Stimulated activated CD4-positive, alpha-beta T cell treated with anti-CD3 and anti-CD28 coated beads, TNF-alpha, amount 100 ng/mL, for 1 hour (primary cell): ENCODE measurements at regions not wholly inside any gene's neighbourhood (a gene's known extent, or its start where the extent isn't known, plus 50 kb on each side); places are given as distances from the start of the nearest gene placed in this dataset.

Experiments used
- DNase-seq, 3 donors: peaks; one replicate each; pipeline ENCODE4 v3.0.0-alpha.2; 2020; ENCODE audit warnings: low read depth in 3 of 3, low spot score in 1 of 3

- no peak for DNase-seq
These were observed 973.6 kb upstream of the TENM4 start for GRCh38 chr11:80414181-80415165.

DNA sequence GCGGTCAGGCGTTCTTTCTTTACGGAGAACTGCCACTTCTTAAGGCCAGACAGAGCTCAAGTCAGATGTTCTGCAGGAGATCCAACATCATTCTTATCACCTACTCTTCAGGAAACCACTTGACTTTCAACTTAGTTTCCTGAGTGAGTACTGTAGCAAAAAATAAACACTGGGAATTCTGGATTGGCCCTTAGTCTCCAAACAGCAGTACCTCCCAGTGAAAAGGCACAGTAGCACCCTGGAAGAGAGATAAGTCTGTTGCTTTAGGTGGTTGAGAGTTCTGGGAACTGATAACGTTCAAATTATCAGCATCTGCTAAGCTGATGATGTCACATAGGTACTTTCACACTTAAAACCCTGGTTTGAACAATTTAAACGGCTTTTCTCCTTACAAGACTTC is 971.8 kb upstream of the TENM4 start:
- DNase-seq = no peak

GRCh38 chr11:80393210-80393609 is 952.4 kb upstream of the TENM4 start:
- DNase-seq = no peak

- DNase-seq = no peak
These were observed 949.7 kb upstream of the TENM4 start for GRCh38 chr11:80390505-80390904.

DNA sequence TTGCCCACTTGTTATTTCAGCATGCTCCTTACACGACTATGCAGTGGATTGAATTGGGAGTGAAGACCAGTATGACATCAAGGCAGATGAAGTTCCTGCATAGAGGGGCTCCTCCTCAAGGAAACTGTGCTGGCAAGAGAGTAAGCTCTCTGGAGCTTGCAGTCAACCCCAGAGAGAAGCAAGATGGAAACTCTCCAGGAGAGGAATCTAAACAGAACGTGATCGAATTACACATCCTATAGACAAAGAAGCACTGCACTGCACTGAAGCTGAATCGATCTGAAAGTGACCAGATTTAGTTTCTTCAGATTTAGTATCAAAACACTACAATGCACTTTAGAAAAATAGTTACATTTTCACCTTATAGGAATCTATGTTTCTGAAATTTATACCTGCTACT is 947.7 kb upstream of the TENM4 start:
- no peak for DNase-seq

DNA sequence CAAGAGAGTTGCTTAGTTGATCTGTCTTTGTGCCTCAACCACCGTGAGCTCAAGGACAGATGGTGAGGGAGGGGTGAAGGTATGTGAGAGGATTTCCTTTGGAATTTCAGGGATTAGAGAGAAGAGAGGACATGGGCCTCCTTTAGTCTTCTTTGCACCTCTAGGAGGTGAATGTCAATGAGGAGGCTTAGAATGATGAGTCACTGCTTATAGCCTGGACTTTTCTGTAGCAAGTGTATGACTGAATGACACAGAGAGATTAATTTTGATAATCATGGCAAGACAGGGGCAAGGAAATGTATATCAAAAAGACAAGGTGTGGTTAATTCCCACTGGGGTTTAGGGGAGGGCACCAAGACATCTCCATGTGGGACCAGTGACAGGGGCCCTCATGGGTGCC is 947.3 kb upstream of the TENM4 start:
- DNase-seq = no peak

GRCh38 chr11:80383655-80384054 is 942.8 kb upstream of the TENM4 start:
- no peak for DNase-seq

GRCh38 chr11:80379620-80380278 is 938.9 kb upstream of the TENM4 start:
- no peak for DNase-seq

DNA sequence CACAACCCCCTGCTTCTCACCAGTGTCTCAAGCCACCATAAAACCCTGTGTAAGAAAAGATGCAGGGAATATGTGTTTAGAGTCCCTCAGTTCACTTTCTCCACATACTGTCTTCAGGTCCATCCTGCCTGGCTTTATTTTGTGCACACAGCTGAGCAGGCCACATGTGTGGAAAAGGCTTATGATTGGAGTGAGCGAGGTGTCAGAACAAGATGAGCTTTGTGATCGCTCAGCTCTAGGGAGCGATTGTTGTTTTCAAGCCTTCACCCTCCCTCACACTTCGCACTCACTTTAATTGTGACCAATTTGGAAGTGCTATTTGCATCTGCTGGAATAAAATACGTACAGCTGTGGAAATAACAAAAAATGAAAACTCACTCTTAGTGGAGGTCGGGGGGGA is 931.1 kb upstream of the TENM4 start:
- DNase-seq = no peak

GRCh38 chr11:80365980-80366379 is 925.1 kb upstream of the TENM4 start:
- no peak for DNase-seq

DNA sequence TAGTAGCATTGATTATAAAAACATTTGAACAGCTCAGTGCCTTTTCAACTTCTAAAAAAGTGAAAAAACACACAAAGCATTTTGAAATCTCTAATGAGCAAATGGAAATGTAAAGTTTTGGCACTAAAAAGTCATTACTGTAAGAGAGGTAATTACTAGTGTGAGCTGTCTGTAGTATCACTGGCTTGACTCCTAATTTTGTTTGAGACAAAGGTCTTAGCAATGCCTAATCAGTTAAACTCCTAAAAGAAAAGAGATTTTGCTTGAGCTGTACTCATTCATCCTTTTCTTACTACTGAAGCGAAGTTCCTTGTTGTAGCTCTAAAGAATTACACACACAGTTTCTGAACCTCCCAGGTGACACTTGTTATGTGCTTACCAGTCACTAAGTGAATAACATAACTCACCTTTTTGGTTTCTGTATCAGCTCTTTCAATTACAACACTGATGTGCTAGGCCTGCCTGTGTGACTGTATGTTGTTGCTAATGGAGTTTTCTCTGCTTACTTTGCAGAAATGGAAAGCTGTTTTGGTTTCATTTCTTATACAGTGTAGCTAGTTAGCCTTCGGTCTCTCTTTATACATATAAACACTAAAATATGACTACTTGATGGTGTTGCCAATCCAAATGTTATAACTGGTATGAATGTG is 924.4 kb upstream of the TENM4 start:
- no peak for DNase-seq

- no peak for DNase-seq
These were observed 921.9 kb upstream of the TENM4 start for GRCh38 chr11:80362563-80363340.

DNA sequence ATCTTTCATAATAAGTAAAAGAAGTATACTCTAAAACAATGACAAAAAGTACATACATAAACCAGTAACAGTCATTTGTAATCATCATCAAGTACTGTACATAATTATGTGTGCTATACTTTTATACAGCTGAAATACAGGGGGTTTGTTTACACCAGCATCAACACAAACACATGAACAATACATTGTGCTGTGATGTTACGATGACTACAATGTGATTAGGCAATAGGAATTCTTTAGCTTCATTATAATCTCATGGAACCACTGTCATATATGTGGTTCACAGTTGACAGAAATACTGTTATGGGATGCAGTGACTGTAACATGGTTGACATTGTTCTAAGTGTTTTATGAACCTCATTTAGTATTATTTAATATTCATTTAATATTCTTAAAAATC is 914.4 kb upstream of the TENM4 start:
- DNase-seq = no peak

DNA sequence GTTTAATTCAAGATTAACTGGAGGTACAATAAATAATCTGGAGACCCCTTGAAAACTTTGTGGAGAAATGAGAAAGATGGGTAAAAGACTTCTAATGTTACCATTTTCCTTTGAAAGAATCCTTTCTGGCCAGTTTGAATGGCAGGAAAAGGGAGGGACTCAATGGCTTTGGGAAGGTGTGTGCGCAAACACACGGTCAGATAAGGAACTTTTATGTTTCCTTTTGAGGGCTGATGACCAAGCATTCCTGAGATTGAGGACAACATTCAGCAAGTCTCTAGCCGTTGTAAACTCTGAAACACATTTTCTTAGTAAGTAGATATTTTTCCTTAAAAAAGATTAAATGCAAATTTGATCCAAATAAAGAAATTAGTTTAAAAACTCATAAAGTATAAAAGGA is 909.7 kb upstream of the TENM4 start:
- DNase-seq = no peak

GRCh38 chr11:80349997-80350396 is 909.2 kb upstream of the TENM4 start:
- DNase-seq = no peak

DNA sequence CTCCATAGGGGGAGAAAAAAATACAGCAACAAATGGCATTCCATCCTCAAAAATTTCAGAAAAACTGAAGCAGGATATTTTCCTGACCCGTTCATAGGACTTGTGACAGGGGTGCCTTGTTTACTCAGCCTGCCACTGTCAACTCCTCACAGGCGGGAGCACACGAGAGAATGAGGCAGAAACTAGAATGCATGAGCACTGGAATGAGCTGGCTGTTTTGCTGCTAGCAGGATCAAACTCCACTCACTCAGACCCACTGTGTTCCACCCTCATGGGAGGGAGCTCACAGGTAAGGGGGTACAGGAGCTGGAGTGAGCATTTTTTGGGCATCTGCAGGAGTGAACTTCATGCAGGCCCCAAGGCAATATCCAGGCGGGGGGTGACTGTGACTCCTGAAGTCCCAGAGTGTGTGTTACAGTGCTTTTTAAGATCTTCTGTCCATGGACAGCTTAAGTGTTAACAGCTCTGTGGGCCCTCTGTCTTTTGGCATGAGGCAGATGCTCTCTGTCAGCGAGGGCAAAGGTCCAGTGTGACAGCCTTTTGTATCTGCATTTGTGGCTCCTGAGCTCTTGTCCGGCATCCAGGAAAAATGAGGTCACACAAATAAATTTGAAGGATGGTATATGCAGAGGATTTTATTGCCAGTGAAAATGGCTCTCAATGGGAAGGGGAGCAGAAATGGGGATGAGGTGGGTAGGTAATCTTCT is 905.7 kb upstream of the TENM4 start:
- no peak for DNase-seq

DNA sequence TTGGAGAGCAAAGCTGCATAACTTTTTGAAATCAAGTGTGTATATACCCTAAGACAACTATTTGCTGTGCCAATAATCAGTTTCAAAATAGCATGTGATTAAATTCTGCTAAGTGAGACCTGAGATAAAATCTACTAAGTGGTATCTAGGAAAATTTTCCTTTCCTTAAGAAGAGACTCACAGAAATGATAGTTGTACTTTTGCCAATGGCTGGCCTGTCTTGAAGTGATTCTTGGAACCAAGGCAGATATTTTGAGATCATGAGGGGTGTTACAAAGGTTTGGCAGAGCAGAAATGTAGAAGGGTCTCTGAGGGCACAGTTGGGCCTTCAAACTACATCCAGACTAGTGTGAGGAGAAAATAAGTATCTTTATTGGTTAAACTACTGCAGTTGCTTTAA is 902.6 kb upstream of the TENM4 start:
- no peak for DNase-seq

DNA sequence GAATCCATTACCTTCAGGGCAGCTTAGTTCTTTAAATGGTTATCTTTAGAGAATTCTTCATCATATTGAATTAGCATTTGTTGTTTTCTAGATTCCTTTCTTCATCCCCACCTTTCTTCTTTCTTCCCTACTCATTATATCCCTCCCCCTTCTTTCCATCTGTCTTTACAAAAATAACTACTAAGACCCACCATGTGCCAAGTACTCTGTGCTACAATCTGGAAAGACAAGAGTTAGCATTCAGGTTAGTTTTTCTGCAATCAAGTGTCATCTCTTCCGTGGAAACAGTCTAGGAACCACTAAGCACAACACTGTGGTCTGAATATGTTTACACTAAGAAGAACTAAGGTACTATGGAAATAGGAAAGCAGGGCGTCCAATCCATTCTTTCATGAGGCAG is 897.4 kb upstream of the TENM4 start:
- no peak for DNase-seq

- DNase-seq = no peak
These were observed 890.9 kb upstream of the TENM4 start for GRCh38 chr11:80331694-80332093.

DNA sequence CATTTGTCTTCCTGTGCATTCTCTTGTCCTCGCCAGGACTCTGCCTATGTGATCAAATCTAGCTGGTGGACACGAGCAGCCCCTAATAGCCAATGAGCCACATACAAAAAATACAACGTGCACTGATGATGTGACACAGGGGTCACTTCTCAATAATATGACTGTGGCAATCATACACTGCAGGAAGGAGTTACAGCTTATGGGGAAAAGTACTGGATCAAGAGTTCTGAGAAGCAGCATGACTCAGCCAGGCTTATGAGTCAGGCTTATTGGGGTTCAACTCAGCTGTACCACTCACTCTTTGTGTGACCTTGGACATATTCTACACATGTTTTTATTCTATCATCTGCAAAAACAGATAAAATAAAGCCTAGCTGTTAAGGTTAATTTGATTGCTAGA is 889.4 kb upstream of the TENM4 start:
- no peak for DNase-seq

GRCh38 chr11:80328774-80329173 is 887.9 kb upstream of the TENM4 start:
- no peak for DNase-seq
